ENCODE measurements at regions not wholly inside any gene's neighbourhood (a gene's known extent, or its start where the extent isn't known, plus 50 kb on each side); places are given as distances from the start of the nearest gene placed in this dataset.

GRCh38 chr16:86065711-86066110, 166.7 kb downstream of the IRF8 start:
- no peak overlapping the region for H3K27ac ChIP-seq (replicated peaks)
- TF ChIP-seq SPI1 (IDR thresholded peaks at IDR 0.05; ENCODE audit: borderline replicate concordance, low read depth): no peak
- TF ChIP-seq, protein P1, sequence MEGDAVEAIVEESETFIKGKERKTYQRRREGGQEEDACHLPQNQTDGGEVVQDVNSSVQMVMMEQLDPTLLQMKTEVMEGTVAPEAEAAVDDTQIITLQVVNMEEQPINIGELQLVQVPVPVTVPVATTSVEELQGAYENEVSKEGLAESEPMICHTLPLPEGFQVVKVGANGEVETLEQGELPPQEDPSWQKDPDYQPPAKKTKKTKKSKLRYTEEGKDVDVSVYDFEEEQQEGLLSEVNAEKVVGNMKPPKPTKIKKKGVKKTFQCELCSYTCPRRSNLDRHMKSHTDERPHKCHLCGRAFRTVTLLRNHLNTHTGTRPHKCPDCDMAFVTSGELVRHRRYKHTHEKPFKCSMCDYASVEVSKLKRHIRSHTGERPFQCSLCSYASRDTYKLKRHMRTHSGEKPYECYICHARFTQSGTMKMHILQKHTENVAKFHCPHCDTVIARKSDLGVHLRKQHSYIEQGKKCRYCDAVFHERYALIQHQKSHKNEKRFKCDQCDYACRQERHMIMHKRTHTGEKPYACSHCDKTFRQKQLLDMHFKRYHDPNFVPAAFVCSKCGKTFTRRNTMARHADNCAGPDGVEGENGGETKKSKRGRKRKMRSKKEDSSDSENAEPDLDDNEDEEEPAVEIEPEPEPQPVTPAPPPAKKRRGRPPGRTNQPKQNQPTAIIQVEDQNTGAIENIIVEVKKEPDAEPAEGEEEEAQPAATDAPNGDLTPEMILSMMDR (IDR thresholded peaks at IDR 0.05; ENCODE audit: insufficient read depth, low read length): no peak
- TF ChIP-seq REST (IDR thresholded peaks at IDR 0.05; ENCODE audit: insufficient replicate concordance, low read depth): no peak
- TF ChIP-seq POLR2AphosphoS5 (IDR thresholded peaks at IDR 0.05; ENCODE audit: low read depth): no peak
- TF ChIP-seq GABPA (IDR thresholded peaks at IDR 0.05; ENCODE audit: low read depth): no peak
- H3K27me3 ChIP-seq (ENCODE audit: insufficient read depth, poor library complexity, severe bottlenecking): no peaks in the 10 kb centered on the region
- DNase-seq (ENCODE audit: low read depth in 1 of 2, low spot score in 1 of 2): no peak
- no peak overlapping the region for H3K4me3 ChIP-seq (replicated peaks; ENCODE audit: insufficient read depth, low read length)

- no peak for DNase-seq (ENCODE audit: low read depth in 1 of 2, low spot score in 1 of 2)
- H3K27ac ChIP-seq (replicated peaks): no peak overlapping the region
- H3K4me3 ChIP-seq (replicated peaks; ENCODE audit: insufficient read depth, low read length): no peak overlapping the region
- no peak for TF ChIP-seq SPI1 (IDR thresholded peaks at IDR 0.05; ENCODE audit: borderline replicate concordance, low read depth)
- TF ChIP-seq, protein P1 (IDR thresholded peaks at IDR 0.05; ENCODE audit: insufficient read depth, low read length): no peak
- no peak for TF ChIP-seq REST (IDR thresholded peaks at IDR 0.05; ENCODE audit: insufficient replicate concordance, low read depth)
- TF ChIP-seq GABPA (IDR thresholded peaks at IDR 0.05; ENCODE audit: low read depth): no peak
- no peak for TF ChIP-seq POLR2AphosphoS5 (IDR thresholded peaks at IDR 0.05; ENCODE audit: low read depth)
- no peaks in the 10 kb centered on the region for H3K27me3 ChIP-seq (ENCODE audit: insufficient read depth, poor library complexity, severe bottlenecking)
These were observed 167.8 kb downstream of the IRF8 start for GRCh38 chr16:86066811-86067210.

GRCh38 chr16:86067516-86067915, 168.6 kb downstream of the IRF8 start:
- H3K4me3 ChIP-seq (replicated peaks; ENCODE audit: insufficient read depth, low read length): no peak overlapping the region
- DNase-seq (ENCODE audit: low read depth in 1 of 2, low spot score in 1 of 2): no peak
- no peaks in the 10 kb centered on the region for H3K27me3 ChIP-seq (ENCODE audit: insufficient read depth, poor library complexity, severe bottlenecking)

More at GRCh38 chr16:86067516-86067915, 168.6 kb downstream of the IRF8 start:
- H3K27ac ChIP-seq (replicated peaks): no peak overlapping the region
- TF ChIP-seq POLR2AphosphoS5 (IDR thresholded peaks at IDR 0.05; ENCODE audit: low read depth) (no peak), REST (IDR thresholded peaks at IDR 0.05; ENCODE audit: insufficient replicate concordance, low read depth) (no peak), SPI1 (IDR thresholded peaks at IDR 0.05; ENCODE audit: borderline replicate concordance, low read depth) (no peak), GABPA (IDR thresholded peaks at IDR 0.05; ENCODE audit: low read depth) (no peak)
- TF ChIP-seq, protein P1 (IDR thresholded peaks at IDR 0.05; ENCODE audit: insufficient read depth, low read length): no peak

All from HL-60 (cell line).